ENCODE measurements at regions not wholly inside any gene's neighbourhood (a gene's known extent, or its start where the extent isn't known, plus 50 kb on each side); places are given as distances from the start of the nearest gene placed in this dataset.

DNA sequence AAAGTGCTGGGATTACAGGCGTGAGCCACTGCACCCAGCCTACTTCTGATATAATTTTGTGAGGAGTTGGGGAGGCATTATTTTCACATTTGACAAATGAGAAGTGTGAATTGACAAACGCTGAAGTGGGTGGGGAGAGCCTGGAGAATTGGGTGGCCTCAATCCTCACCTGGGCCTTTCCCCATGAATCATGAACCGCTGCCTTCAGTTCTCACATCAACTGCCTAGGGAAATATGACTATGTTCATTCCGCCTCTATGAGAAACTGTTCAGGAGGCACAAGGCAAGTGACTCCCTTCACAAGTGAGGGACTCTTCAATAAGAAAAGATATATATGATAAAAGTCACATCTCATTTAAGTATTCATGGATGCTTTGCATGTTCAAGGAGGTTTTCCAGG, 96.6 kb upstream of the RND3 start:
- no peaks in the 10 kb centered on the region for H4K20me1 ChIP-seq (ENCODE audit: control insufficient read depth, insufficient read depth, low read depth, low read length)
- no peak overlapping the region for H3K27ac ChIP-seq (ENCODE audit: low read depth, low read length)
- TF ChIP-seq EZH2phosphoT487 (IDR thresholded peaks at IDR 0.05; ENCODE audit: borderline replicate concordance, low read length): no peak
- TF ChIP-seq, protein P1, sequence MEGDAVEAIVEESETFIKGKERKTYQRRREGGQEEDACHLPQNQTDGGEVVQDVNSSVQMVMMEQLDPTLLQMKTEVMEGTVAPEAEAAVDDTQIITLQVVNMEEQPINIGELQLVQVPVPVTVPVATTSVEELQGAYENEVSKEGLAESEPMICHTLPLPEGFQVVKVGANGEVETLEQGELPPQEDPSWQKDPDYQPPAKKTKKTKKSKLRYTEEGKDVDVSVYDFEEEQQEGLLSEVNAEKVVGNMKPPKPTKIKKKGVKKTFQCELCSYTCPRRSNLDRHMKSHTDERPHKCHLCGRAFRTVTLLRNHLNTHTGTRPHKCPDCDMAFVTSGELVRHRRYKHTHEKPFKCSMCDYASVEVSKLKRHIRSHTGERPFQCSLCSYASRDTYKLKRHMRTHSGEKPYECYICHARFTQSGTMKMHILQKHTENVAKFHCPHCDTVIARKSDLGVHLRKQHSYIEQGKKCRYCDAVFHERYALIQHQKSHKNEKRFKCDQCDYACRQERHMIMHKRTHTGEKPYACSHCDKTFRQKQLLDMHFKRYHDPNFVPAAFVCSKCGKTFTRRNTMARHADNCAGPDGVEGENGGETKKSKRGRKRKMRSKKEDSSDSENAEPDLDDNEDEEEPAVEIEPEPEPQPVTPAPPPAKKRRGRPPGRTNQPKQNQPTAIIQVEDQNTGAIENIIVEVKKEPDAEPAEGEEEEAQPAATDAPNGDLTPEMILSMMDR (IDR thresholded peaks at IDR 0.05; ENCODE audit: low read depth, low read length, poor library complexity, severe bottlenecking): no peak
- no peak overlapping the region for H3K4me2 ChIP-seq (ENCODE audit: low read length)
- H3K4me3 ChIP-seq (ENCODE audit: low read length): no peak overlapping the region
- H3F3A ChIP-seq (ENCODE audit: control insufficient read depth, insufficient read depth): no peaks in the 10 kb centered on the region
- H3K36me3 ChIP-seq (ENCODE audit: control insufficient read depth, low read length): no peaks in the 10 kb centered on the region
- no peaks in the 10 kb centered on the region for H3K9me2 ChIP-seq (replicated peaks; ENCODE audit: control insufficient read depth, low read length)
- no peaks in the 10 kb centered on the region for H3K4me1 ChIP-seq (ENCODE audit: control insufficient read depth, low read length)
- H3K27me3 ChIP-seq (ENCODE audit: control insufficient read depth, low read length): no peaks in the 10 kb centered on the region
- H3K79me2 ChIP-seq (ENCODE audit: control insufficient read depth, low read length): no peaks in the 10 kb centered on the region
- H3K9me3 ChIP-seq (ENCODE audit: control insufficient read depth, insufficient read depth, low read length): no peaks in the 10 kb centered on the region

DNA sequence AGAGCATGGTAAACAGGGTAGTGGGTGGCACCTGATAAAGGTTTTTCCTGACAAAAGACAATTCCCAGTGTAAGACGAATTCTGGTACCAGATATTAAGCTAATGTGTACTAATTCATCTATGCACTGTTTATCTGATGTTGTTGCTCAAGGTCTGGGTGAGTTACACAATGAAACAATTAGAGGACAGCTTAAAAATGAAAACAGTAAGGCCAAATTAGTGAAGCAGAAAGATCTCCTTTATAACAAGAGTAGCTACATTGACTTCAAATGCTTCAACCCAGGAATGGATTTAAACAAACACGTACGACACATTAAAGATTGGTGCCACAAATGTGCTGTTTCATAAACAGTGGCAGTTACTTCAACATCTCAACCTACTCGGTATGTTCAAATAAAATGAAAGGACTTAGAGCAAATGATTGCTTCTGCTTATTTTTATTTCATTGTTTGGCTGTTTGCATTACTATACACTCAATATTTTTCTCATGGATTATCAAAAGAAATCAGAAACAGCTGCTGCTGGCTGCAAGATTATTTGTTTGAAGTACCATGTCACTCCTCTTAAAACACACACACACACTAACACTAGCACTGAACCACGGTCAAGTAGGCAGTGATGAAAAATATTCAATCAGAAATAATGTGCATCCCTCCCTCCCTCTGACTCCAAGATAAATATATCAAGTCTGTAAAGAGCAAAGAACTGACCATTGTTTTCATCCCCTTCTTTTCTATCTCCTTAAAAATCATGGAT, 94.4 kb upstream of the RND3 start:
- Histone ChIP-seq H3K36me3 (ENCODE audit: control insufficient read depth, low read length) (no peaks in the 10 kb centered on the region), H3K4me2 (ENCODE audit: low read length) (no peak overlapping the region)

DNA sequence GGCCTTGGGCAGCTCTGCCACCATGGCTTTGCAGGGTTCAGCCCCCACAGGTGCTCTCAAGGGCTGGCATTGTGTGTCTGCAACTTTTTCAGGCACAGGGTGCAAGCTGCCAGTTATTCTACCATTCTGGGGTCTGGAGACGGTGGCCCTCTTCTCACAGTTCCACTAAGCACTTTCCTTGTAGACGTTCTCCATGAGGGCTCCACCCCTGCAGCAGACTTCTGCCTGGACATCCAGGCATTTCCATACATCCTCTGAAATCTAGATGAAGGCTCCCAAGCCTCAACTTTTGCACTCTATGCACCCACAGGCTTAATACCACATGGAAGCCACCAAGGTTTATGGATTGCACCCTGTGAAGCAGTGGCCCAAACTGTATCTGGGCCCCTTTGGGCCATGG, 91.0 kb upstream of the RND3 start:
- Histone ChIP-seq H3K27me3 (ENCODE audit: control insufficient read depth, low read length) (no peaks in the 10 kb centered on the region), H4K20me1 (ENCODE audit: control insufficient read depth, insufficient read depth, low read depth, low read length) (no peaks in the 10 kb centered on the region), H3K36me3 (ENCODE audit: control insufficient read depth, low read length) (no peaks in the 10 kb centered on the region), H3K79me2 (ENCODE audit: control insufficient read depth, low read length) (no peaks in the 10 kb centered on the region), H3K27ac (ENCODE audit: low read depth, low read length) (no peak overlapping the region), H3K4me3 (ENCODE audit: low read length) (no peak overlapping the region), H3K9me3 (ENCODE audit: control insufficient read depth, insufficient read depth, low read length) (peaks cover 7% of the 10 kb centered on the region; the same call in 1 of the 2 replicates), H3K9me2 (replicated peaks; ENCODE audit: control insufficient read depth, low read length) (no peaks in the 10 kb centered on the region), H3F3A (ENCODE audit: control insufficient read depth, insufficient read depth) (no peaks in the 10 kb centered on the region), H3K4me1 (ENCODE audit: control insufficient read depth, low read length) (no peaks in the 10 kb centered on the region), H3K4me2 (ENCODE audit: low read length) (no peak overlapping the region)
- TF ChIP-seq EZH2phosphoT487 (IDR thresholded peaks at IDR 0.05; ENCODE audit: borderline replicate concordance, low read length): no peak
- TF ChIP-seq, protein P1 (IDR thresholded peaks at IDR 0.05; ENCODE audit: low read depth, low read length, poor library complexity, severe bottlenecking): no peak

More for the DNA sequence above, 94.4 kb upstream of the RND3 start:
- Histone ChIP-seq H3K4me3 (ENCODE audit: low read length) (no peak overlapping the region), H4K20me1 (ENCODE audit: control insufficient read depth, insufficient read depth, low read depth, low read length) (no peaks in the 10 kb centered on the region), H3K9me3 (ENCODE audit: control insufficient read depth, insufficient read depth, low read length) (peaks cover 7% of the 10 kb centered on the region; the same call in 1 of the 2 replicates), H3K4me1 (ENCODE audit: control insufficient read depth, low read length) (no peaks in the 10 kb centered on the region), H3K27ac (ENCODE audit: low read depth, low read length) (no peak overlapping the region), H3F3A (ENCODE audit: control insufficient read depth, insufficient read depth) (no peaks in the 10 kb centered on the region), H3K27me3 (ENCODE audit: control insufficient read depth, low read length) (no peaks in the 10 kb centered on the region), H3K9me2 (replicated peaks; ENCODE audit: control insufficient read depth, low read length) (no peaks in the 10 kb centered on the region), H3K79me2 (ENCODE audit: control insufficient read depth, low read length) (no peaks in the 10 kb centered on the region)
- TF ChIP-seq, protein P1 (IDR thresholded peaks at IDR 0.05; ENCODE audit: low read depth, low read length, poor library complexity, severe bottlenecking): no peak
- TF ChIP-seq EZH2phosphoT487 (IDR thresholded peaks at IDR 0.05; ENCODE audit: borderline replicate concordance, low read length): no peak

All from DOHH2 (cell line).